ENCODE measurements at regions not wholly inside any gene's neighbourhood (a gene's known extent, or its start where the extent isn't known, plus 50 kb on each side); places are given as distances from the start of the nearest gene placed in this dataset.

DNA sequence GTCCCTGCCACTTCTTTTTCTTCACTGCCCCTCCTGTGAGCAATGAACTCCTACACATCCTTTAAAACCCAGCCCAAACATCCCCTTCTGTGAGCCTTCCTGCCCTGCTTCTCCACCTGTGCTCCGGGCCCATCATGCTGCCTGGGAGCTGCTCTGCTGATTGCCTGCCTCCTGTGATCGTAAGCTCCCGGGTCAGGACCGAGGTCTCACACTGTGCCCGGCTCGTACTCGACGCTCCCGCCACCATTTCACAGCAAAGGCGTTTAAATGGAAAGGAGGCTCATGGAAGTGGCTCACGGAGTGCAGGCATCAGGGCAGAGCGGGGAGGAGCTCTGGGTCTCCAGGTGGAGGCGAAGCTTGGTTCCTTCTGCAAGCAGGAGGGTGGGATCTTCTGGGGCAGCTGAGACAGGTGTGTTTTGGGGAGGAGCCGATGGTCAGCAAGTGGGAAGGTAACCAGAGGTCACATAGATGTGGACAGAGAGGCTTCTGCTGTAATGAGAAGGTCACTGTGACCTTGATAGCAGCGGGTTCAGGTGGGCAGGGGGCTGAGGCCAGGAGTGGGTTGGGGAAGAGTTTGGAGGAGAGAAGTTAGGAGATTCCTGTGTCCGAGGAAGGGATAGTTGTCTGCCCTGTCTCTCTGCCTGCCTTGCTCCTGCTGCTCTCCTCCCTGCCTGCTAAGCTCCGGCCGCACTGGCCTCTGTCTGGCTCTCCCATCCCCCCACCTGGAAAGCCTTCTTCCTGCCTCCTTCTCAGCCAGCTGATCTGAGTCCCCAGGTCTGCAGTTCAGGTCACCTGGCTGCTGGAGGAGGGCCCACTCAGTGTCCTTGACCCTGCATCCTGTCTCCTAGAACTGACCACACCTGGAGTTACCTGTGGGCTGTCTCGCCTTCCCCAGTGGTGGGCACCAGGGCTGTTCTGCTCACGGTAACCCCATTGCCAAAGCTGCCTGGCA is 52.7 kb upstream of the FRMD1 start:
- H3K4me1 ChIP-seq (ENCODE audit: control insufficient read depth, low read depth, low read length) = peaks cover 9% of the 10 kb centered on the region
- no peak overlapping the region for H3K18ac ChIP-seq (ENCODE audit: low read length)
- no peak overlapping the region for H3K27ac ChIP-seq (ENCODE audit: low read depth, low read length)
- H3K4me3 ChIP-seq (ENCODE audit: low read length) = no peak overlapping the region
- no peak overlapping the region for H2BK120ac ChIP-seq (ENCODE audit: low read depth, low read length)
- no peaks in the 10 kb centered on the region for H3K27me3 ChIP-seq (ENCODE audit: insufficient read depth, low read length, poor library complexity)
- peak overlapping the region; percentile 30 for H3K9ac ChIP-seq (ENCODE audit: low read length)
- H3K23ac ChIP-seq (ENCODE audit: low read length) = peak overlapping the region; percentile 15
- H3K79me1 ChIP-seq (ENCODE audit: low read length) = no peaks in the 10 kb centered on the region
- H3K4ac ChIP-seq (ENCODE audit: low read depth, low read length) = no peak overlapping the region
- no CpG with 5 or more reads among the region's 20 CpGs for WGBS (ENCODE audit: extremely low coverage, insufficient coverage, low lambda C conversion rate)
- peak overlapping the region; percentile 64 for H3K4me2 ChIP-seq (ENCODE audit: low read length)
- DNase-seq = peak; percentile 57
- H3K79me2 ChIP-seq (ENCODE audit: control insufficient read depth, insufficient read depth, low read length) = no peaks in the 10 kb centered on the region
- H2BK5ac ChIP-seq (ENCODE audit: low read length) = no peak overlapping the region
- H2AK5ac ChIP-seq (ENCODE audit: low read length) = peak overlapping the region; percentile 65
- H3K36me3 ChIP-seq (ENCODE audit: control insufficient read depth, insufficient read depth, low read length) = no peaks in the 10 kb centered on the region
- peak overlapping the region; percentile 56 for H3K56ac ChIP-seq (ENCODE audit: low read length)
- H4K5ac ChIP-seq (ENCODE audit: low read length) = no peak overlapping the region
- H2BK15ac ChIP-seq (replicated peaks; ENCODE audit: low read depth) = no peak overlapping the region
- no peak overlapping the region for H4K8ac ChIP-seq (ENCODE audit: low read depth, low read length)

DNA sequence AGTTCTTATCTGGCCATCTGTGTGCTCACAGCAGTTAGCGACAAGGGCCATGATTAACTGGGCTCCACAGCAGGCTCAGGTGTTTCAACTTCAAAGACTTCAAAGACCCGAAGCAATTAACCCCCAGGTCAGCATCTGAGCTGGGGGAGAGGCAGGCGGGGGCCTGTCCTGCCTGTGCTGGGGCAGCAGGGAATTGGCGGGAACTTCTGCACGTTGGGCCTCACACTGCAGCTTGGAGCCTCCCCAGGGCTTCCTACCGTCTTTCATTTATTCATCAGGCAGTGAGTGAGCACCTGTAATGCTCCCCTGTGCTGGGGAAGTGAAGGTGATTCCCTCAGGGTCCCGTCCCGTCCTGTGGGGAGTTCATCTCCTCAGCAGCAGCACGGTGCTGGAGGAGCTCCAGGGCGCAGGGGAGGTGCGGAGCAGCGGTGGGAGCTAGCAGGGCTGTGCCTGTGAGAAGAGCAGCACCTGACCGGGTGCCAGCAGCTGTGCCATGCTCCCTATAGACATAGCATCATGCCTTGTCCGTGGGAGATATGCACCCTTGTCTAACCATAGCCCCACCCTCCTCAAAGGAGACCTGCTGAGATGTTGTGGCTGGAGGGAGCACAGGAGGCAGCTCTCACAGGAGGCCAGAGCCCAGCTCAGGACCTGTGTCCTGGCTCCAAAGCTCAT is 51.8 kb upstream of the FRMD1 start:
- Histone ChIP-seq H3K23ac (ENCODE audit: low read length) (no peak overlapping the region), H4K5ac (ENCODE audit: low read length) (no peak overlapping the region), H3K79me1 (ENCODE audit: low read length) (no peaks in the 10 kb centered on the region), H3K27me3 (ENCODE audit: insufficient read depth, low read length, poor library complexity) (no peaks in the 10 kb centered on the region), H3K4me2 (ENCODE audit: low read length) (no peak overlapping the region), H3K4me3 (ENCODE audit: low read length) (no peak overlapping the region), H3K79me2 (ENCODE audit: control insufficient read depth, insufficient read depth, low read length) (no peaks in the 10 kb centered on the region), H2BK5ac (ENCODE audit: low read length) (no peak overlapping the region), H2BK15ac (replicated peaks; ENCODE audit: low read depth) (no peak overlapping the region), H4K8ac (ENCODE audit: low read depth, low read length) (no peak overlapping the region), H3K4me1 (ENCODE audit: control insufficient read depth, low read depth, low read length) (peaks cover 9% of the 10 kb centered on the region), H2BK120ac (ENCODE audit: low read depth, low read length) (no peak overlapping the region), H3K18ac (ENCODE audit: low read length) (no peak overlapping the region), H2AK5ac (ENCODE audit: low read length) (peak overlapping the region; percentile 65), H3K27ac (ENCODE audit: low read depth, low read length) (no peak overlapping the region), H3K36me3 (ENCODE audit: control insufficient read depth, insufficient read depth, low read length) (no peaks in the 10 kb centered on the region), H3K56ac (ENCODE audit: low read length) (peak overlapping the region; percentile 49), H3K4ac (ENCODE audit: low read depth, low read length) (no peak overlapping the region), H3K9ac (ENCODE audit: low read length) (no peak overlapping the region)
- no CpG with 5 or more reads among the region's 14 CpGs for WGBS (ENCODE audit: extremely low coverage, insufficient coverage, low lambda C conversion rate)
- no peak for DNase-seq

DNA sequence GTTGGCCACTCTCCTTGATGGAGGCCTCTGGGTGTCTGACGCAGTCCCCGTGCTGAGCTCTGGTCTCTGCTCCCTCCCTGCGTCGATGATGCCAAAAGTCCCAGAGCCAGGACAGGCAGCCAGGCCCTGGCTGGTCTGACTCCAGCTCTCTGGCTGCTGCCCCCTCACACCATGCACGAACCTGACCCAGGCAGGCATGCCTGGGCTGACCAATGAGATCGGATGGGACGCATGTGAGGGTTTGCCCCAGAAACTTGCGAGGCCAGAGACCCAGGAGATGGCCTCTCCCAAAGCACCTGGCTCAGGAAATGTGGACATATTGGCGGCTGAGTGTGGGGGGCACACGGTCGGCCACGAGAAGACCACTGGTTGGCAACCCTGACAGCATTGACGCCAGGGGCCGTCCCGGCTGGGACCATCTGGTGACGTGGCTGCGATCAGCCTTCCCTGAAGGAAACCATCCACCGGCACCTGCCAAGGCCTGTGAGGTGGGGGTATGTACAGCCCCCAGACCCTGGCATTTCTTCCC is 51.2 kb upstream of the FRMD1 start:
- no peak overlapping the region for H3K27ac ChIP-seq (ENCODE audit: low read depth, low read length)
- H2BK15ac ChIP-seq (replicated peaks; ENCODE audit: low read depth) = no peak overlapping the region
- H3K4me1 ChIP-seq (ENCODE audit: control insufficient read depth, low read depth, low read length) = peaks cover 11% of the 10 kb centered on the region
- no peaks in the 10 kb centered on the region for H3K36me3 ChIP-seq (ENCODE audit: control insufficient read depth, insufficient read depth, low read length)
- H2BK120ac ChIP-seq (ENCODE audit: low read depth, low read length) = no peak overlapping the region
- H3K56ac ChIP-seq (ENCODE audit: low read length) = no peak overlapping the region
- H3K9ac ChIP-seq (ENCODE audit: low read length) = no peak overlapping the region
- H2BK5ac ChIP-seq (ENCODE audit: low read length) = no peak overlapping the region
- H3K23ac ChIP-seq (ENCODE audit: low read length) = no peak overlapping the region
- H3K18ac ChIP-seq (ENCODE audit: low read length) = no peak overlapping the region
- H3K79me1 ChIP-seq (ENCODE audit: low read length) = no peaks in the 10 kb centered on the region
- no peak overlapping the region for H3K4me2 ChIP-seq (ENCODE audit: low read length)
- H3K79me2 ChIP-seq (ENCODE audit: control insufficient read depth, insufficient read depth, low read length) = no peaks in the 10 kb centered on the region
- H2AK5ac ChIP-seq (ENCODE audit: low read length) = no peak overlapping the region
- H3K4ac ChIP-seq (ENCODE audit: low read depth, low read length) = no peak overlapping the region
- H4K8ac ChIP-seq (ENCODE audit: low read depth, low read length) = no peak overlapping the region
- DNase-seq = no peak
- WGBS (ENCODE audit: extremely low coverage, insufficient coverage, low lambda C conversion rate) = no CpG with 5 or more reads among the region's 18 CpGs
- no peak overlapping the region for H4K5ac ChIP-seq (ENCODE audit: low read length)
- no peak overlapping the region for H3K4me3 ChIP-seq (ENCODE audit: low read length)
- no peaks in the 10 kb centered on the region for H3K27me3 ChIP-seq (ENCODE audit: insufficient read depth, low read length, poor library complexity)

DNA sequence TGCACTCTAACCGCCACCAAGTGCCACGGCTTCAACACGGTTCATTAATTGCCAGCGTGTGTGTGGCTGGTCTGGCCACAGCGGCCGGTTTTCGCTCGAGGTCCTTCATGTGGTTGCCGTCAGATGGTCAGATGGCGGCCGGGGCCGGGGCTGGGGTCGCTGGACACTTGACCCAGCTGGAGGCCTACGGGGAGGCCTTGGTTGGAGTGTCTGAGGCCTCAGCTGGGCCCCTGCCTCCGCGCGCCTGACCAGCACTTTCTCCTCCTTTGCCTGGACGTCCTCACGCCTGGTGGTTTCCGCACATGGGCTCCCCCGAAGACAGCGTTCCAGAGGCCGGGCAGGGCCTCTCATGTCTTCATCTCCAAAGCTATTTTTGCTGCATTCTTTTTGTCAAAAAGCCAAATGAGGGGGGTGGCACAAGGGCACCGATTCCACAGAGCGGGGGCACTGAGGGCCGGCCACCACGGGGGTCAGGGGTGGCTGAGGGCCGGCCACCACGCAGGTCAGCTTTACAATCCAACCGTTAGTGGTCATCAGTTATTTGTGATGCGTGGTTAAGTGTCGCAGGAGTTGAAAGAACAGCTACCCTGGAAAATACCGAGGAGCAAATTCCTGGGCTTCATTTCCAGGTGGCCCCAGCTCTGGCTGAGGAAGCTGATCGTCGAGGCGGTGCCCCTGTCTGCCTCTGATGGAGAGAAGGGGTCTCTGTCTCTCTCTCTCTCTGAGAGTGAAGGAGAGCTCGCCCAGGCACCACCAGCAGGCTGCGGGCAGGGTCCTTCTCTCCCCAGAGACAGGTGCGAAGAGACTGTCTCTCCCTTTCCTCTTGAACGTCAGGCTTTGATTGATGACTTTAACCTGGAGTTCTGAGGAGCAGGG is 50.5 kb upstream of the FRMD1 start:
- Histone ChIP-seq H3K4me2 (ENCODE audit: low read length) (no peak overlapping the region), H2AK5ac (ENCODE audit: low read length) (no peak overlapping the region), H4K8ac (ENCODE audit: low read depth, low read length) (no peak overlapping the region), H4K5ac (ENCODE audit: low read length) (no peak overlapping the region), H3K56ac (ENCODE audit: low read length) (no peak overlapping the region), H2BK5ac (ENCODE audit: low read length) (no peak overlapping the region), H3K27me3 (ENCODE audit: insufficient read depth, low read length, poor library complexity) (no peaks in the 10 kb centered on the region), H3K4me3 (ENCODE audit: low read length) (no peak overlapping the region), H3K4me1 (ENCODE audit: control insufficient read depth, low read depth, low read length) (peaks cover 11% of the 10 kb centered on the region), H3K79me2 (ENCODE audit: control insufficient read depth, insufficient read depth, low read length) (no peaks in the 10 kb centered on the region), H3K79me1 (ENCODE audit: low read length) (no peaks in the 10 kb centered on the region), H3K4ac (ENCODE audit: low read depth, low read length) (no peak overlapping the region), H2BK120ac (ENCODE audit: low read depth, low read length) (no peak overlapping the region), H2BK15ac (replicated peaks; ENCODE audit: low read depth) (no peak overlapping the region), H3K27ac (ENCODE audit: low read depth, low read length) (no peak overlapping the region), H3K36me3 (ENCODE audit: control insufficient read depth, insufficient read depth, low read length) (no peaks in the 10 kb centered on the region), H3K9ac (ENCODE audit: low read length) (no peak overlapping the region), H3K23ac (ENCODE audit: low read length) (no peak overlapping the region), H3K18ac (ENCODE audit: low read length) (no peak overlapping the region)
- no peak for DNase-seq
- no CpG with 5 or more reads among the region's 40 CpGs for WGBS (ENCODE audit: extremely low coverage, insufficient coverage, low lambda C conversion rate)

DNA sequence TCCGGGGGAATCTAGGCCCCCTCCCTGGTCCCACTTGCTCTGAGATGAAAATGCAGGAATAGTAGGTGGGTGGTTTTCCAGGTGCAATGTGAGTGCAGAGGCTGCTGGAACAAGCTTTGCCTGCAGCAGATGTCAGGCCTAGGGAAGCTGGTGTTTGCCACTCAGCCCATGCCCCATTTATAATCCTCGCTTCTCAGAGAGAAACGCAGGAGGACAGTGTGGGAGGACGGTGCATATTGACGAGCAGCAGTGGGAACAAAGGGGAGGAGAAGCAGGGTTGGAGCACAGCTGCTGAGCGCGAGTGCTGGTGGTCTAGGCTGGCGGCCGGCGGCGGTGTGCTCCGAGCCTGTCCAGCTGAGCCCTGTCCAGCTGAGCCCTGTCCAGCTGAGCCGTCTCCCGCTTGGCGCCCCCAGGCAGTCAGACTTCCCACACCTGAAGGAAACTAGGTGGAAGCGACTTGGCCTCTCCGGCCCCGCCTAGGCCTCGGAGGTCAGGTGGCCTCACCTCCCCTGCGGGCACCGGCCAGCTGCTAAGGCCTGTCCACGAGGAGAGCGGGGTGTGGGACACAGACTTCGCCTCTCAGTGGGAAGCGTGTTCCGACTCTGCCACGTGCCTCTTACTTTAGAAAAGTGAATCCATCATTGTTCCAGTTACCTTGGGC is 49.7 kb upstream of the FRMD1 start:
- H2AK5ac ChIP-seq (ENCODE audit: low read length) = no peak overlapping the region
- H2BK120ac ChIP-seq (ENCODE audit: low read depth, low read length) = no peak overlapping the region
- no peak overlapping the region for H3K18ac ChIP-seq (ENCODE audit: low read length)
- no peak overlapping the region for H4K8ac ChIP-seq (ENCODE audit: low read depth, low read length)
- no peak overlapping the region for H3K9ac ChIP-seq (ENCODE audit: low read length)
- no peaks in the 10 kb centered on the region for H3K79me1 ChIP-seq (ENCODE audit: low read length)
- no peak overlapping the region for H2BK15ac ChIP-seq (replicated peaks; ENCODE audit: low read depth)
- no peak for DNase-seq
- no peak overlapping the region for H3K4ac ChIP-seq (ENCODE audit: low read depth, low read length)
- no peak overlapping the region for H2BK5ac ChIP-seq (ENCODE audit: low read length)
- no peaks in the 10 kb centered on the region for H3K27me3 ChIP-seq (ENCODE audit: insufficient read depth, low read length, poor library complexity)
- H3K36me3 ChIP-seq (ENCODE audit: control insufficient read depth, insufficient read depth, low read length) = no peaks in the 10 kb centered on the region
- no peak overlapping the region for H4K5ac ChIP-seq (ENCODE audit: low read length)
- H3K79me2 ChIP-seq (ENCODE audit: control insufficient read depth, insufficient read depth, low read length) = no peaks in the 10 kb centered on the region
- no CpG with 5 or more reads among the region's 27 CpGs for WGBS (ENCODE audit: extremely low coverage, insufficient coverage, low lambda C conversion rate)
- no peak overlapping the region for H3K56ac ChIP-seq (ENCODE audit: low read length)
- no peak overlapping the region for H3K23ac ChIP-seq (ENCODE audit: low read length)
- H3K27ac ChIP-seq (ENCODE audit: low read depth, low read length) = no peak overlapping the region
- no peak overlapping the region for H3K4me3 ChIP-seq (ENCODE audit: low read length)
- no peak overlapping the region for H3K4me2 ChIP-seq (ENCODE audit: low read length)
- peaks cover 14% of the 10 kb centered on the region for H3K4me1 ChIP-seq (ENCODE audit: control insufficient read depth, low read depth, low read length)

Measured in mesendoderm (in vitro differentiated cells).